WTC11 (cell line): ENCODE measurements at regions not wholly inside any gene's neighbourhood (a gene's known extent, or its start where the extent isn't known, plus 50 kb on each side); places are given as distances from the start of the nearest gene placed in this dataset.

Source experiments
- CBFB ChIP-seq: sonication (generic); formaldehyde crosslinking; IDR thresholded peaks from 2 replicates; pipeline ENCODE4 v1.8.1; 2022; ENCODE audit warnings: mild to moderate bottlenecking, low read depth, missing genetic modification reagents
- CREM ChIP-seq: sonication (generic); formaldehyde crosslinking; IDR thresholded peaks from 2 replicates; pipeline ENCODE4 v1.8.1; 2022; ENCODE audit warnings: mild to moderate bottlenecking, missing genetic modification reagents, moderate library complexity
- E2F4 ChIP-seq: sonication (generic); formaldehyde crosslinking; IDR thresholded peaks from 2 replicates; pipeline ENCODE4 v1.8.1; 2022; ENCODE audit warnings: low read depth, mild to moderate bottlenecking, moderate library complexity, missing genetic modification reagents, borderline replicate concordance
- ERG ChIP-seq: fragments of 250-450 bp; sonication (Bioruptor Pico); IDR thresholded peaks from 2 replicates; pipeline ENCODE4 v1.8.0; 2021; ENCODE audit warnings: mild to moderate bottlenecking
- ESRRA ChIP-seq: sonication (generic); formaldehyde crosslinking; IDR thresholded peaks from 2 replicates; pipeline ENCODE4 v1.8.1; 2022; ENCODE audit warnings: mild to moderate bottlenecking, missing genetic modification reagents, borderline replicate concordance
- FOXJ3 ChIP-seq: sonication (generic); formaldehyde crosslinking; IDR thresholded peaks from 2 replicates; pipeline ENCODE4 v1.9.0; 2021; ENCODE audit warnings: missing genetic modification reagents, mild to moderate bottlenecking, borderline replicate concordance
- SMAD3 ChIP-seq: sonication (generic); formaldehyde crosslinking; IDR thresholded peaks from 2 replicates; pipeline ENCODE4 v1.8.0; 2022; ENCODE audit warnings: missing genetic modification reagents, mild to moderate bottlenecking, borderline replicate concordance
- TCF7 ChIP-seq: sonication (generic); formaldehyde crosslinking; IDR thresholded peaks from 2 replicates; pipeline ENCODE4 v1.8.0; 2022; ENCODE audit warnings: mild to moderate bottlenecking, low read depth, missing genetic modification reagents, moderate library complexity
- USF2 ChIP-seq: sonication (generic); formaldehyde crosslinking; IDR thresholded peaks from 2 replicates; pipeline ENCODE4 v1.8.1; 2023; ENCODE audit warnings: mild to moderate bottlenecking, missing genetic modification reagents, moderate library complexity
- ZBTB21 ChIP-seq: sonication (generic); formaldehyde crosslinking; IDR thresholded peaks from 2 replicates; pipeline ENCODE4 v1.8.1; 2023; ENCODE audit warnings: mild to moderate bottlenecking, missing genetic modification reagents, borderline replicate concordance
- ZNF219 ChIP-seq: sonication (generic); formaldehyde crosslinking; IDR thresholded peaks from 2 replicates; pipeline ENCODE4 v1.8.0; 2023; ENCODE audit warnings: missing genetic modification reagents, mild to moderate bottlenecking, borderline replicate concordance
- ZNF232 ChIP-seq: sonication (generic); formaldehyde crosslinking; IDR thresholded peaks from 2 replicates; pipeline ENCODE4 v1.8.0; 2022; ENCODE audit warnings: mild to moderate bottlenecking, missing genetic modification reagents
- TF ChIP-seq, protein P1 (sequence below): fragments of 200-600 bp; IDR thresholded peaks from 2 replicates; pipeline ENCODE4 v1.8.0; 2022; ENCODE audit warnings: antibody characterized with exemption
- TF ChIP-seq, protein P2 (sequence below): sonication (generic); formaldehyde crosslinking; IDR thresholded peaks from 2 replicates; pipeline ENCODE4 v1.8.0; 2022; ENCODE audit warnings: mild to moderate bottlenecking, missing genetic modification reagents

- no peak for TF ChIP-seq CREM (CRISPR knock-in tag)
- TF ChIP-seq, protein P1, sequence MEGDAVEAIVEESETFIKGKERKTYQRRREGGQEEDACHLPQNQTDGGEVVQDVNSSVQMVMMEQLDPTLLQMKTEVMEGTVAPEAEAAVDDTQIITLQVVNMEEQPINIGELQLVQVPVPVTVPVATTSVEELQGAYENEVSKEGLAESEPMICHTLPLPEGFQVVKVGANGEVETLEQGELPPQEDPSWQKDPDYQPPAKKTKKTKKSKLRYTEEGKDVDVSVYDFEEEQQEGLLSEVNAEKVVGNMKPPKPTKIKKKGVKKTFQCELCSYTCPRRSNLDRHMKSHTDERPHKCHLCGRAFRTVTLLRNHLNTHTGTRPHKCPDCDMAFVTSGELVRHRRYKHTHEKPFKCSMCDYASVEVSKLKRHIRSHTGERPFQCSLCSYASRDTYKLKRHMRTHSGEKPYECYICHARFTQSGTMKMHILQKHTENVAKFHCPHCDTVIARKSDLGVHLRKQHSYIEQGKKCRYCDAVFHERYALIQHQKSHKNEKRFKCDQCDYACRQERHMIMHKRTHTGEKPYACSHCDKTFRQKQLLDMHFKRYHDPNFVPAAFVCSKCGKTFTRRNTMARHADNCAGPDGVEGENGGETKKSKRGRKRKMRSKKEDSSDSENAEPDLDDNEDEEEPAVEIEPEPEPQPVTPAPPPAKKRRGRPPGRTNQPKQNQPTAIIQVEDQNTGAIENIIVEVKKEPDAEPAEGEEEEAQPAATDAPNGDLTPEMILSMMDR = no peak
- TF ChIP-seq SMAD3 = no peak
- TF ChIP-seq USF2 (CRISPR knock-in tag) = no peak
- TF ChIP-seq CBFB = no peak
- TF ChIP-seq FOXJ3 (CRISPR knock-in tag) = no peak
- TF ChIP-seq ZNF219 (CRISPR knock-in tag) = no peak
- no peak for TF ChIP-seq E2F4
- no peak for TF ChIP-seq ERG
- TF ChIP-seq ESRRA = no peak
- no peak for TF ChIP-seq ZBTB21 (CRISPR knock-in tag)
- no peak for TF ChIP-seq ZNF232 (CRISPR knock-in tag)
- TF ChIP-seq TCF7 = no peak
- TF ChIP-seq, protein P2, sequence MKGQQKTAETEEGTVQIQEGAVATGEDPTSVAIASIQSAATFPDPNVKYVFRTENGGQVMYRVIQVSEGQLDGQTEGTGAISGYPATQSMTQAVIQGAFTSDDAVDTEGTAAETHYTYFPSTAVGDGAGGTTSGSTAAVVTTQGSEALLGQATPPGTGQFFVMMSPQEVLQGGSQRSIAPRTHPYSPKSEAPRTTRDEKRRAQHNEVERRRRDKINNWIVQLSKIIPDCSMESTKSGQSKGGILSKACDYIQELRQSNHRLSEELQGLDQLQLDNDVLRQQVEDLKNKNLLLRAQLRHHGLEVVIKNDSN (CRISPR knock-in tag) = no peak
Observed at GRCh38 chr12:72869024-72869423, 596.9 kb downstream of the TRHDE start.
